WI38 (cell line): ENCODE measurements at regions not wholly inside any gene's neighbourhood (a gene's known extent, or its start where the extent isn't known, plus 50 kb on each side); places are given as distances from the start of the nearest gene placed in this dataset.

Source experiments
- H3K4me3 ChIP-seq: 2 replicates; pipeline ENCODE4 v1.5.1; 2011; ENCODE audit warnings: low read depth, mild to moderate bottlenecking, control low read depth, low read length
- CTCF ChIP-seq: IDR thresholded peaks from 2 replicates; pipeline ENCODE4 v1.5.1; 2012; ENCODE audit warnings: low read depth, mild to moderate bottlenecking, control low read depth, low read length

DNA sequence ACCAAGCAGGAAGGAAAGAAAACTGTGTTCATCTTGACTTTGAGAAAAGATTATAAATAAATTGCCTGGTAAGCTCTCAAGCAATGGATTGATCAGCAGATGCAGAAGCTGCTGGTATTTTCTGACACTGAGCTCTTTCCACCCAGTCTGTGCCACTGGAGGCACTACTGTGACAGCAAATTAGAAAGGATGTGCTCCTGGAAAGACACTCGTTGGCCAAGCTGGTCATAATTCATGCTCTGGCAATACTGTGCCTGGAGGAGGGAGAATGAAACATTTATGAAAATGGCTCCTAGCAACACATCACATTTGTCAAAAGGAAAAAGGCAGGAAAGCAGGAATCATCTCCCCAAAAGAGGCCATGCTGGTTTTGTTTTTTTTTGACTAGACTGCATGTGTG is 84.2 kb downstream of the CAVIN4 start:
- no peak for TF ChIP-seq CTCF
- H3K4me3 ChIP-seq: no peak overlapping the region

DNA sequence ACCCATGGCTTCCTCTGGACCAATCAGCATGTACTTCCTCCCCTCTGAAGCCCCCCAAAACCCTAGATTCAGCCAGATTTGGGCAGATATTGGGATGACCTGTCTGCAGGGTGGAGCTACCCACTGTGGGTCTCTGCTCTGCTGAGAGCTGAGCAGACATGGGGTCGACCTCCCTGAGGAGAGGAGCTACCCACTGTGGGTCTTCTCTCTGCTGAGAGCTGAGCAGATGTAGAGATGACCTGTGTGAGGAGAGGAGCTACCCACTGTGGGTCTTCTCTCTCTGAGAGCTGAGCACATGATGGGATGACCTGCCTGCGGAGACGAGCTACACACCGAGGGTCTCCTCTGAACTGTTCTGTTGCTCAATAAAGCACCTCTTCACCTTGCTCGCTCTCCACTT is 89.6 kb downstream of the CAVIN4 start:
- no peak for TF ChIP-seq CTCF
- H3K4me3 ChIP-seq: no peak overlapping the region

DNA sequence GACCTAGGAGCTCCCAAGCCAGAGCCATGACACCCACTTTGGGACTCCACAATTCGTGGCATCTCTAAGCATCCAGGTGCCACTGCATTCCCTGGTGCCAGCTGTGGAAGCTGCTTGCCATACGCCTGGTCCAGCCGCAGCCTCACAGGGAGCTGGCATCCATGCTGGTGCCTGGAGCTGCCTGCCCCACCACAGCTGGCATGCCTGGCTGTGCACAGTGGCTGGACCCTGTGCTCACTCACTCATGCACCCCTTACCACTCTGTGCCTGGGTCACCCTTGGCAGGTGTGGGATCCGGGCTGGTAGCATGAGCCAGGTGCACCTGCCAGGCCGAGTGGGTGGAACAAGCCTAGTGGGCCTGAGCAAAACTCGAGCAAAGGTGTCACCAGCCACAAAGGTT is 90.1 kb downstream of the CAVIN4 start:
- no peak for TF ChIP-seq CTCF
- no peak overlapping the region for H3K4me3 ChIP-seq

DNA sequence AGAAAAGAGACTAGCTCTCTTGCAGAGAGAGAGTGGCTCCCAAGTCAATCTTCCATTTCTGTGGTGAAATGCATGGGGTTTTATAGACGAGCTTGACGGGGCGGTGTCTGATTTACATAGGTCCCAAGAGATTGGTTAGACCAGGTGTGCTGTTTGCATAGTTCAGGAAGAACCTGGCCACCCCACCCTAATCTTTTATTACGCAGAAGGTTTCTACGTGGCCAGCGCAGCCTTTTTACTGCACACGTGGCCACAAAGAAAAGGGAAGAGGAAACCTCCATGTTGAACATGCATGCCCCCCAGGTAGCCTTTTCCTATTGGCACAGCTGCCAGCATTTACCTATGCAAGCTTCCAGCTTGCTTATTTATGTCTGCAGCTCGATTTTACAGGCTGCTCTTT is 92.1 kb downstream of the CAVIN4 start:
- no peak for TF ChIP-seq CTCF
- no peak overlapping the region for H3K4me3 ChIP-seq

GRCh38 chr9:100670719-100671118 is 92.8 kb downstream of the CAVIN4 start:
- no peak for TF ChIP-seq CTCF
- H3K4me3 ChIP-seq: no peak overlapping the region

DNA sequence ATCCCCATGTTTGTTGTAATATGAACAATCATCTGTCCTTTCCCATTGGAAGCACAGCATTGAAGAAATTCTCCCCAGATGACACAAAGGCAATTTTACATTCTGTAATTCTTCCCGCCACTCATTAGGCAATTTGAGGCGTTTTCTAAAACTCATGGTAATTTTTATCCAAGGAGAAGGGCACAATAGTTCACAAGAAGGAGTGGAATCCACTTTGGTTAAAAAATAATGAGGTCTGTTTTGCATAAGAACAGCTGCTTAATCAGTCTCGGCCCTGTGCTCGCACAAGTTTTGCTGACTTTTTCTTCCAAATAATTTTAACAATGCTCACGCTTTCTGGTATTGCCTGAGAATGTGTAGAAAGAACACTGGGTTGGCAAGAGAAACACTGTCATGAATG is 94.0 kb downstream of the CAVIN4 start:
- TF ChIP-seq CTCF: no peak
- H3K4me3 ChIP-seq: no peak overlapping the region

DNA sequence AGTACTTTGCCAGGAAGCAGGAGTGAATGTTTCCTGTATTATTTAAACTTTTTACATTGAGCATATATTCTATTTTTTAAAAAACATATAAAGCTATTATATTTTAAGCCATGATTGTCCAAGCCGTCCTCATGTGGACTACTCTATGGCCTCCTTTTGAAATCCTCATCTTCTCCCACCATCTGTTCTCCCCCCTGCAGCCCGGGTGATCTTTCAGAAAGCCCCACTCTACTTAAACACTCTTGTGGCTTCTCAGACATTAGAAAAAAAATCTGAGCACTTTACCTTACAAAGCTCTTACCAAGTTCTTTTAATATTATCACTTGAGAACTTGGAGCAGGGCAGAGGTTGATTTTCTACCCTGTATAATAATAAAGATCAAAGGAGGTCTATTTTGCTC is 95.4 kb downstream of the CAVIN4 start:
- no peak for TF ChIP-seq CTCF
- H3K4me3 ChIP-seq: no peak overlapping the region
